NCI-H2196 (cell line): ENCODE measurements at regions not wholly inside any gene's neighbourhood (a gene's known extent, or its start where the extent isn't known, plus 50 kb on each side); places are given as distances from the start of the nearest gene placed in this dataset.

Source experiments
- DNase-seq: peaks from one replicate; lab custom pipeline; 2025; ENCODE audit not compliant: unreplicated experiment; lab: John Stamatoyannopoulos, UW

DNA sequence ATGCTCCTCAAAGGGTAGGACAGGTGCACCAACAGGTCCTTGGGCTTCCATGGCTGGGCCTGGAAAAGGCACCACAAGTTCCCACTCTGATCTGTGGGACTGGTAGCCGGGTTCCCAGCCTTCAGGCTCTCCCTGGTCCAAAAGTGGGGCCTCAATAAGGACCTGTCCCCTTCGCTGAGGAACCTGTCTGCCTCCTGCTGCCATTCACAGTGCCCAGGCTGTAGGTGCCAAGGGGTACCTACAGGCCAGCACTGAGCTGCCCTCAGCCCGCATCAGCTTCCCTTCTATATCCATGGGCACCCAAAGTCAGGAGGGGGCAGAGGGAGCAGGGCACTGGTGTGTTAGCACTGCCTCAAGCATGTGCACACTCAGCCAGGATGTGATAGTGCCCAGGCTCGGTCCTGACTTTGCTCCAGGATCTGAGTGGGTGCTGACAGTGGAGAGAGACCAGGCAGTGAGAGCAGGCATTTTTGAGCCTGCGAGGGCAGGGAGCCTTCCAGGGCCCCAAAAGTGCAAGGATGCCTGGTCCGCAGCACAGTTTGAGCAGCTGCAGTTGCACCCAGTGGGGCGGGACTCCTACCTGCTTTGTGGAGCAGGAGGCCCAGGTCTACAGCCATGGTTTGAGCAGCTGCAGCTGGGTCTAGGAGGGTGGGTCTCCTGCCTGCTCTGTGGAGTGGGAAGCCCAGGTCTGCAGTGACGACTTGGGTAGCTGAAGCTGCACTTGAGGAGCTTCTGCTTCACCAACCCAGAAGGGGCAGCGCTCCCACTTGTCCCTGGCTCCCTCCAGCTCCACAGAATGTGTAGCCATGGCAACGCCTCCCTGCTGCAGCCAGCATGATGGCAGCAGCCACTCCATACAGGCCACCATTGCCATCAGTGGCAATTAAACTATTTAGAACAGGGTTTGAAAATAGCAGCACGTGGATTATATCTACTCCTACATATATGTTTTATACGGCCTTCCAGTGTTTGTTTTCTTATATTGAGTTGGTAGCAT, 376.4 kb downstream of the KCTD8 start:
- no peak for DNase-seq

- DNase-seq, result no peak
These were observed 361.9 kb downstream of the KCTD8 start for GRCh38 chr4:44086753-44087152.

- no peak for DNase-seq
These were observed 355.2 kb downstream of the KCTD8 start for GRCh38 chr4:44093390-44093789.

DNA sequence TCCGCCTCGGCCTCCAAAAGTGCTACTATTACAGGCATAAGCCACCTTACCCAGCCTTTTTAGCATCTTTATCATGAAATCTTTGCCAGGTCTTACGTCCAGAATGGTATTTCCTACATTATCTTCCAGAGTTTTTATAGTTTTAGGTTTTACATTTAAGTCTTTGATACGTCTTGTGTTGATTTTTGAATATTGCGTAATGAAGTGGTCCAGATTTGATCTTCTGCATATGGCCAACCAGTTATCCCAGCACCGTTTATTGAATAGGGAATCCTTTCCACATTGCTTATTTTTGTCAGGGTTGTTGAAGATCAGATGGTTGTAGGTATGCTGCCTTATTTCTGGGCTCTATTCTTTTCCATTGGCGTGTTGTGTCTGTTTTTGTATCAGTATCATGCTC, 349.6 kb downstream of the KCTD8 start:
- no peak for DNase-seq

- DNase-seq, result no peak
These were observed 348.2 kb downstream of the KCTD8 start for GRCh38 chr4:44100456-44100855.

GRCh38 chr4:44118971-44119680, 329.5 kb downstream of the KCTD8 start:
- no peak for DNase-seq

GRCh38 chr4:44120646-44121045, 328.0 kb downstream of the KCTD8 start:
- DNase-seq, result no peak

- no peak for DNase-seq
These were observed 327.4 kb downstream of the KCTD8 start for GRCh38 chr4:44121210-44121609.
